ENCODE measurements at regions not wholly inside any gene's neighbourhood (a gene's known extent, or its start where the extent isn't known, plus 50 kb on each side); places are given as distances from the start of the nearest gene placed in this dataset.

DNA sequence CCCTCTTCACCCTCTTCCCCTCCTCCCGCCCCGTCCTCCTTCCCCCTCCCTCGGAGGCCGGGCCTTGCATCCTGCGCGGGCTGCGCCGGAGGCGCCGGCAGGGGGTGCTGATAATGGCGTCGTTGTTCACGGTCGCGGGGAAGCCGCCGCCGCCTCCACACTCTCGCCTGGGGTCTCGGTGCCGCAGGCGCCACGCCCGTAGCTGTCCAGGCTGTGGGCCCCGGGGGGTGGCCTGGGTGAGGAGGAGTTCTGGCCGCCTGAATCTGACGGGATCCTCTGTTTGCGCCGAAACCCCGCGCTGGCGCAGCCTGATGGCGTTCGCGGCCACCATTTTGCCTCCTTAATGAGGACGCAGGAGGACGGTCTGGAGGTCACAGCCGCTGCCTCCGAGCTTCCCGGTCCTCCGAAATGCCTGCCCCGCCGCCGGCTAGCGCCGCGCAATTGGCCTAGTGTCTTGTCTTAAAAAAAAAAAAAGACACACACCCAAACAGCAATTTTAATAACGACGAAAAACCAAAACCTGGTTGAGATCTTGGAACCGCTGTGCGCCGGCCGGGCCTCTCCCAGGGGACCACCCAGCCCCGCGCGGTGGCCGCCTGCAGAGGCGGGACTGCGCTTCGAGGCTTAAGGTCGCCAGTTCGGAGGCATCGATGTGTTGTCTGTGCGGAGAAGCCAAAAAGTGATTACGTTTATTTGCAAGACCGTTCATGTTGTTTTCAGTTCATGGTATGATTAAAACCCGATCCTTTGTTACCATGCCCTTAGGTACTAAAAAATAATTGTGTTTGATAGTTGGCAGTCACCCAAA, 106.6 kb upstream of the HNRNPU start:
- TF ChIP-seq, protein P1, sequence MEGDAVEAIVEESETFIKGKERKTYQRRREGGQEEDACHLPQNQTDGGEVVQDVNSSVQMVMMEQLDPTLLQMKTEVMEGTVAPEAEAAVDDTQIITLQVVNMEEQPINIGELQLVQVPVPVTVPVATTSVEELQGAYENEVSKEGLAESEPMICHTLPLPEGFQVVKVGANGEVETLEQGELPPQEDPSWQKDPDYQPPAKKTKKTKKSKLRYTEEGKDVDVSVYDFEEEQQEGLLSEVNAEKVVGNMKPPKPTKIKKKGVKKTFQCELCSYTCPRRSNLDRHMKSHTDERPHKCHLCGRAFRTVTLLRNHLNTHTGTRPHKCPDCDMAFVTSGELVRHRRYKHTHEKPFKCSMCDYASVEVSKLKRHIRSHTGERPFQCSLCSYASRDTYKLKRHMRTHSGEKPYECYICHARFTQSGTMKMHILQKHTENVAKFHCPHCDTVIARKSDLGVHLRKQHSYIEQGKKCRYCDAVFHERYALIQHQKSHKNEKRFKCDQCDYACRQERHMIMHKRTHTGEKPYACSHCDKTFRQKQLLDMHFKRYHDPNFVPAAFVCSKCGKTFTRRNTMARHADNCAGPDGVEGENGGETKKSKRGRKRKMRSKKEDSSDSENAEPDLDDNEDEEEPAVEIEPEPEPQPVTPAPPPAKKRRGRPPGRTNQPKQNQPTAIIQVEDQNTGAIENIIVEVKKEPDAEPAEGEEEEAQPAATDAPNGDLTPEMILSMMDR (IDR thresholded peaks at IDR 0.05) = peak; percentile 80
- TF ChIP-seq ZFX (IDR thresholded peaks at IDR 0.05; ENCODE audit: borderline replicate concordance) = no peak
